Adipocyte (in vitro differentiated cells): ENCODE measurements at regions not wholly inside any gene's neighbourhood (a gene's known extent, or its start where the extent isn't known, plus 50 kb on each side); places are given as distances from the start of the nearest gene placed in this dataset.

ENCODE experiments used
- DNase-seq: peaks from one replicate; pipeline ENCODE4 v3.0.0-alpha.2; 2015; ENCODE audit warnings: low read depth
- H3K27me3 ChIP-seq: replicated peaks from 2 replicates; pipeline ENCODE4 v1.7.0; 2013; ENCODE audit warnings: mild to moderate bottlenecking, low read length, moderate library complexity; ENCODE audit not compliant: control insufficient read depth, insufficient read depth
- H3K36me3 ChIP-seq: 2 replicates; pipeline ENCODE4 v1.7.0; 2013; ENCODE audit warnings: low read length, mild to moderate bottlenecking, moderate library complexity; ENCODE audit not compliant: control insufficient read depth, insufficient read depth, severe bottlenecking
- H3K4me1 ChIP-seq: 2 replicates; pipeline ENCODE4 v1.7.0; 2013; ENCODE audit warnings: mild to moderate bottlenecking, low read length, moderate library complexity; ENCODE audit not compliant: control insufficient read depth, insufficient read depth
- H3K4me3 ChIP-seq: 2 replicates; pipeline ENCODE4 v1.7.0; 2013; ENCODE audit warnings: mild to moderate bottlenecking, low read length, moderate library complexity
- H3K9ac ChIP-seq: 2 replicates; pipeline ENCODE4 v1.7.0; 2013; ENCODE audit warnings: mild to moderate bottlenecking, low read length, moderate library complexity
- H3K9me3 ChIP-seq: 2 replicates; pipeline ENCODE4 v1.7.0; 2013; ENCODE audit warnings: mild to moderate bottlenecking, low read length, moderate library complexity; ENCODE audit not compliant: control insufficient read depth

GRCh38 chr6:144811140-144811539, 526.0 kb downstream of the UTRN start:
- Histone ChIP-seq H3K4me1 (peaks cover 17% of the 10 kb centered on the region), H3K27me3 (no peaks in the 10 kb centered on the region), H3K4me3 (no peak overlapping the region), H3K9me3 (no peaks in the 10 kb centered on the region), H3K36me3 (peaks cover 27% of the 10 kb centered on the region), H3K9ac (no peak overlapping the region)
- DNase-seq = no peak

- H3K9ac ChIP-seq = no peak overlapping the region
- no peak overlapping the region for H3K4me3 ChIP-seq
- peaks cover 37% of the 10 kb centered on the region for H3K36me3 ChIP-seq
- H3K4me1 ChIP-seq = no peaks in the 10 kb centered on the region
- DNase-seq = peak; percentile 8
- H3K9me3 ChIP-seq = no peaks in the 10 kb centered on the region
- no peaks in the 10 kb centered on the region for H3K27me3 ChIP-seq
Observed at GRCh38 chr6:144816936-144817335, 531.8 kb downstream of the UTRN start.

- Histone ChIP-seq H3K4me3 (no peak overlapping the region), H3K36me3 (peaks cover 27% of the 10 kb centered on the region), H3K9me3 (no peaks in the 10 kb centered on the region), H3K9ac (no peak overlapping the region), H3K4me1 (no peaks in the 10 kb centered on the region), H3K27me3 (no peaks in the 10 kb centered on the region)
- DNase-seq = no peak
Observed at GRCh38 chr6:144820270-144820669, 535.1 kb downstream of the UTRN start.

GRCh38 chr6:144823131-144823530, 538.0 kb downstream of the UTRN start:
- no peak for DNase-seq
- Histone ChIP-seq H3K9me3 (no peaks in the 10 kb centered on the region), H3K27me3 (no peaks in the 10 kb centered on the region), H3K36me3 (peaks cover 37% of the 10 kb centered on the region), H3K9ac (no peak overlapping the region), H3K4me1 (no peaks in the 10 kb centered on the region), H3K4me3 (no peak overlapping the region)

GRCh38 chr6:144824018-144824417, 538.9 kb downstream of the UTRN start:
- H3K9ac ChIP-seq = no peak overlapping the region
- peaks cover 46% of the 10 kb centered on the region for H3K36me3 ChIP-seq
- no peaks in the 10 kb centered on the region for H3K9me3 ChIP-seq
- H3K27me3 ChIP-seq = no peaks in the 10 kb centered on the region
- DNase-seq = no peak
- no peak overlapping the region for H3K4me3 ChIP-seq
- no peaks in the 10 kb centered on the region for H3K4me1 ChIP-seq

- no peak for DNase-seq
- Histone ChIP-seq H3K36me3 (peaks cover 76% of the 10 kb centered on the region), H3K9ac (no peak overlapping the region), H3K9me3 (no peaks in the 10 kb centered on the region), H3K4me1 (peaks cover 12% of the 10 kb centered on the region), H3K27me3 (no peaks in the 10 kb centered on the region), H3K4me3 (no peak overlapping the region)
Observed at GRCh38 chr6:144834426-144835038, 549.4 kb downstream of the UTRN start.

GRCh38 chr6:144835322-144835973, 550.3 kb downstream of the UTRN start:
- H3K4me3 ChIP-seq = no peak overlapping the region

GRCh38 chr6:144840619-144841018, 555.5 kb downstream of the UTRN start:
- H3K27me3 ChIP-seq = no peaks in the 10 kb centered on the region

More at GRCh38 chr6:144835322-144835973, 550.3 kb downstream of the UTRN start:
- Histone ChIP-seq H3K9ac (no peak overlapping the region), H3K27me3 (no peaks in the 10 kb centered on the region), H3K36me3 (peaks cover 78% of the 10 kb centered on the region), H3K4me1 (peaks cover 12% of the 10 kb centered on the region), H3K9me3 (no peaks in the 10 kb centered on the region)
- DNase-seq = no peak

GRCh38 chr6:144843701-144844100, 558.6 kb downstream of the UTRN start:
- Histone ChIP-seq H3K9me3 (no peaks in the 10 kb centered on the region), H3K4me3 (no peak overlapping the region), H3K4me1 (peaks cover 11% of the 10 kb centered on the region), H3K9ac (no peak overlapping the region), H3K27me3 (no peaks in the 10 kb centered on the region), H3K36me3 (peaks cover 74% of the 10 kb centered on the region)
- no peak for DNase-seq

More at GRCh38 chr6:144840619-144841018, 555.5 kb downstream of the UTRN start:
- Histone ChIP-seq H3K4me3 (no peak overlapping the region), H3K36me3 (peaks cover 82% of the 10 kb centered on the region), H3K9me3 (no peaks in the 10 kb centered on the region), H3K9ac (no peak overlapping the region), H3K4me1 (peaks cover 8% of the 10 kb centered on the region)
- no peak for DNase-seq

GRCh38 chr6:144844596-144844995, 559.5 kb downstream of the UTRN start:
- no peak for DNase-seq
- Histone ChIP-seq H3K4me1 (peaks cover 11% of the 10 kb centered on the region), H3K9me3 (no peaks in the 10 kb centered on the region), H3K4me3 (no peak overlapping the region), H3K9ac (no peak overlapping the region), H3K27me3 (no peaks in the 10 kb centered on the region), H3K36me3 (peaks cover 67% of the 10 kb centered on the region)

- Histone ChIP-seq H3K4me1 (peaks cover 11% of the 10 kb centered on the region), H3K9me3 (no peaks in the 10 kb centered on the region), H3K27me3 (no peaks in the 10 kb centered on the region), H3K9ac (peak overlapping the region; percentile 31), H3K4me3 (no peak overlapping the region), H3K36me3 (peaks cover 72% of the 10 kb centered on the region)
- peak; percentile 41 for DNase-seq
Observed at GRCh38 chr6:144845186-144845585, 560.1 kb downstream of the UTRN start.
